NCI-H774 (cell line): ENCODE measurements at regions not wholly inside any gene's neighbourhood (a gene's known extent, or its start where the extent isn't known, plus 50 kb on each side); places are given as distances from the start of the nearest gene placed in this dataset.

Experiments
- DNase-seq: peaks from one replicate; lab custom pipeline; 2025; lab: John Stamatoyannopoulos, UW

GRCh38 chr20:6228302-6228843 lies 105.5 kb upstream of the FERMT1 start:
- DNase-seq, result no peak

- DNase-seq, result no peak
Measured at GRCh38 chr20:6213311-6213710, 90.5 kb upstream of the FERMT1 start.

GRCh38 chr20:6212903-6213302 lies 90.1 kb upstream of the FERMT1 start:
- no peak for DNase-seq

GRCh38 chr20:6209093-6209492 lies 86.3 kb upstream of the FERMT1 start:
- DNase-seq, result no peak

GRCh38 chr20:6200092-6200491 lies 77.3 kb upstream of the FERMT1 start:
- DNase-seq, result no peak

GRCh38 chr20:6185268-6185667 lies 62.4 kb upstream of the FERMT1 start:
- DNase-seq, result no peak

- no peak for DNase-seq
Measured at GRCh38 chr20:6184086-6184485, 61.3 kb upstream of the FERMT1 start.

- DNase-seq, result no peak
Measured at GRCh38 chr20:6180531-6180930, 57.7 kb upstream of the FERMT1 start.

GRCh38 chr20:6178537-6178936 lies 55.7 kb upstream of the FERMT1 start:
- no peak for DNase-seq

- DNase-seq, result no peak
Measured at GRCh38 chr20:6173481-6173880, 50.7 kb upstream of the FERMT1 start.
